ENCODE measurements at regions not wholly inside any gene's neighbourhood (a gene's known extent, or its start where the extent isn't known, plus 50 kb on each side); places are given as distances from the start of the nearest gene placed in this dataset.

DNA sequence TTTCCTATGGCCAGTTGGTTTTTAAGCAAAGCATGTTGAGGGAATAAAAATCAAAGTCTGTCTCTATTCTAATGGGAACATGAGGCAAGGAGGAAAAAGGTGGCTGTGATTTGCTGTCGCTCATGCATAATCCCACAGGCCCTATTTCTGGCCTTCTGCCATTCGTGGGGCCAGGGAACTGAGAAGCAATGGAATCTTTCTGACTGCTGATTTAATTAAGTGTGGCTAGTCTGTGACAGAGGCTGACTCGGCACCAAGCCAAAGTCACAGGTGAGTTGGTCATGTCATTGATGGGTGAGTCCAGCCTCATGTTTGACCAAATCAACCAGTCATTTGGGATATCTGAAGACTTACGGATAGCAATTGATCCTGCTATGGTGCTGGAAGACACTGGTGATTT, 429.3 kb upstream of the CADM1 start:
- no peaks in the 10 kb centered on the region for H3K9me2 ChIP-seq (ENCODE audit: insufficient read depth, low read length)
- no peaks in the 10 kb centered on the region for H4K20me1 ChIP-seq (ENCODE audit: insufficient read depth)
- H3K9ac ChIP-seq (ENCODE audit: low read length) = no peak overlapping the region
- no peak overlapping the region for H2AFZ ChIP-seq (ENCODE audit: low read depth, low read length)
- H3K27me3 ChIP-seq (ENCODE audit: insufficient read depth, low read depth, low read length) = no peaks in the 10 kb centered on the region
- TF ChIP-seq, protein P1, sequence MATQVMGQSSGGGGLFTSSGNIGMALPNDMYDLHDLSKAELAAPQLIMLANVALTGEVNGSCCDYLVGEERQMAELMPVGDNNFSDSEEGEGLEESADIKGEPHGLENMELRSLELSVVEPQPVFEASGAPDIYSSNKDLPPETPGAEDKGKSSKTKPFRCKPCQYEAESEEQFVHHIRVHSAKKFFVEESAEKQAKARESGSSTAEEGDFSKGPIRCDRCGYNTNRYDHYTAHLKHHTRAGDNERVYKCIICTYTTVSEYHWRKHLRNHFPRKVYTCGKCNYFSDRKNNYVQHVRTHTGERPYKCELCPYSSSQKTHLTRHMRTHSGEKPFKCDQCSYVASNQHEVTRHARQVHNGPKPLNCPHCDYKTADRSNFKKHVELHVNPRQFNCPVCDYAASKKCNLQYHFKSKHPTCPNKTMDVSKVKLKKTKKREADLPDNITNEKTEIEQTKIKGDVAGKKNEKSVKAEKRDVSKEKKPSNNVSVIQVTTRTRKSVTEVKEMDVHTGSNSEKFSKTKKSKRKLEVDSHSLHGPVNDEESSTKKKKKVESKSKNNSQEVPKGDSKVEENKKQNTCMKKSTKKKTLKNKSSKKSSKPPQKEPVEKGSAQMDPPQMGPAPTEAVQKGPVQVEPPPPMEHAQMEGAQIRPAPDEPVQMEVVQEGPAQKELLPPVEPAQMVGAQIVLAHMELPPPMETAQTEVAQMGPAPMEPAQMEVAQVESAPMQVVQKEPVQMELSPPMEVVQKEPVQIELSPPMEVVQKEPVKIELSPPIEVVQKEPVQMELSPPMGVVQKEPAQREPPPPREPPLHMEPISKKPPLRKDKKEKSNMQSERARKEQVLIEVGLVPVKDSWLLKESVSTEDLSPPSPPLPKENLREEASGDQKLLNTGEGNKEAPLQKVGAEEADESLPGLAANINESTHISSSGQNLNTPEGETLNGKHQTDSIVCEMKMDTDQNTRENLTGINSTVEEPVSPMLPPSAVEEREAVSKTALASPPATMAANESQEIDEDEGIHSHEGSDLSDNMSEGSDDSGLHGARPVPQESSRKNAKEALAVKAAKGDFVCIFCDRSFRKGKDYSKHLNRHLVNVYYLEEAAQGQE (IDR thresholded peaks at IDR 0.05; ENCODE audit: borderline replicate concordance) = no peak
- no peak for TF ChIP-seq POLR2AphosphoS5 (IDR thresholded peaks at IDR 0.05)
- TF ChIP-seq RAD21 (conservative IDR thresholded peaks at IDR 0.05) = no peak
- no peak for TF ChIP-seq EZH2 (IDR thresholded peaks at IDR 0.05; ENCODE audit: borderline replicate concordance, insufficient read depth, low read length, poor library complexity, severe bottlenecking)
- TF ChIP-seq, protein P2, sequence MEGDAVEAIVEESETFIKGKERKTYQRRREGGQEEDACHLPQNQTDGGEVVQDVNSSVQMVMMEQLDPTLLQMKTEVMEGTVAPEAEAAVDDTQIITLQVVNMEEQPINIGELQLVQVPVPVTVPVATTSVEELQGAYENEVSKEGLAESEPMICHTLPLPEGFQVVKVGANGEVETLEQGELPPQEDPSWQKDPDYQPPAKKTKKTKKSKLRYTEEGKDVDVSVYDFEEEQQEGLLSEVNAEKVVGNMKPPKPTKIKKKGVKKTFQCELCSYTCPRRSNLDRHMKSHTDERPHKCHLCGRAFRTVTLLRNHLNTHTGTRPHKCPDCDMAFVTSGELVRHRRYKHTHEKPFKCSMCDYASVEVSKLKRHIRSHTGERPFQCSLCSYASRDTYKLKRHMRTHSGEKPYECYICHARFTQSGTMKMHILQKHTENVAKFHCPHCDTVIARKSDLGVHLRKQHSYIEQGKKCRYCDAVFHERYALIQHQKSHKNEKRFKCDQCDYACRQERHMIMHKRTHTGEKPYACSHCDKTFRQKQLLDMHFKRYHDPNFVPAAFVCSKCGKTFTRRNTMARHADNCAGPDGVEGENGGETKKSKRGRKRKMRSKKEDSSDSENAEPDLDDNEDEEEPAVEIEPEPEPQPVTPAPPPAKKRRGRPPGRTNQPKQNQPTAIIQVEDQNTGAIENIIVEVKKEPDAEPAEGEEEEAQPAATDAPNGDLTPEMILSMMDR (IDR thresholded peaks at IDR 0.05; ENCODE audit: poor library complexity, severe bottlenecking) = no peak
- TF ChIP-seq SMC3 (conservative IDR thresholded peaks at IDR 0.05; ENCODE audit: poor library complexity) = no peak
- no peak for TF ChIP-seq TAF1 (IDR thresholded peaks at IDR 0.05; ENCODE audit: low read depth)
- no peak for TF ChIP-seq EP300 (conservative IDR thresholded peaks at IDR 0.05; ENCODE audit: poor library complexity, severe bottlenecking)
- TF ChIP-seq MXI1 (conservative IDR thresholded peaks at IDR 0.05; ENCODE audit: poor library complexity, severe bottlenecking) = no peak
- H3K4me2 ChIP-seq (ENCODE audit: low read length) = no peak overlapping the region
- H3K36me3 ChIP-seq (ENCODE audit: insufficient read depth, low read length) = no peaks in the 10 kb centered on the region
- no peaks in the 10 kb centered on the region for H3F3A ChIP-seq (ENCODE audit: insufficient read depth, low read length, poor library complexity, severe bottlenecking)
- no peak overlapping the region for H3K4me3 ChIP-seq (ENCODE audit: low read length)
- H3K79me2 ChIP-seq (replicated peaks; ENCODE audit: insufficient read depth, low read length) = no peaks in the 10 kb centered on the region
- no peaks in the 10 kb centered on the region for H3K9me3 ChIP-seq (ENCODE audit: low read length)
- no peak overlapping the region for H3K27ac ChIP-seq (ENCODE audit: low read length)

DNA sequence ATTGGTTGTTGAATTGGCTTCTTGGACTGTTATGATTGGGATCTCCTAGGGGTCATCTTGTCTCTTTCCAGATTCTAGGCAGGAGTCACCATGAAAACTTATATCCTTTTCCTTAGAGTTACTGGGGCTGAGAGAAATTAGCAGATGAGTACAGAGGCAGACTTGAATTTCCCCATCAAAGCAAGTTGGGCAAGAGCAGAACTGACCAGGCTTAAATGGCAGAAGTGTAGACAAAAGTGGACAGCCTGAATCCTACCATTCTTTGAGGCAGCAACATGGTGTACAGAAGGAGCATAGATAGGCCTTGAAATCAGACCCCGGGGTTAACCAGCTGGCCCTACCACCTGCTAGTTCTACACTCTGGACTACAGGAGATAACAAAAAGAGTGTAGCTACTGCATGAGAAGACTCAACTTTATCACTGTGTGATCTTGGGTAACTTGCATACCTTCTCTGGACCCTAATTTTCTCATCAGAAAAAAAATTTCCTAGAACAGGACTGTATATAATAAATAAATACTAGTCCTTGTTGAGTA, 427.4 kb upstream of the CADM1 start:
- H3K27me3 ChIP-seq (ENCODE audit: insufficient read depth, low read depth, low read length) = no peaks in the 10 kb centered on the region
- H3K4me3 ChIP-seq (ENCODE audit: low read length) = no peak overlapping the region
- no peaks in the 10 kb centered on the region for H3K9me3 ChIP-seq (ENCODE audit: low read length)
- no peaks in the 10 kb centered on the region for H3K9me2 ChIP-seq (ENCODE audit: insufficient read depth, low read length)
- no peaks in the 10 kb centered on the region for H3K79me2 ChIP-seq (replicated peaks; ENCODE audit: insufficient read depth, low read length)
- no peaks in the 10 kb centered on the region for H3F3A ChIP-seq (ENCODE audit: insufficient read depth, low read length, poor library complexity, severe bottlenecking)
- H4K20me1 ChIP-seq (ENCODE audit: insufficient read depth) = no peaks in the 10 kb centered on the region
- no peaks in the 10 kb centered on the region for H3K36me3 ChIP-seq (ENCODE audit: insufficient read depth, low read length)
- TF ChIP-seq SMC3 (conservative IDR thresholded peaks at IDR 0.05; ENCODE audit: poor library complexity) (no peak), EZH2 (IDR thresholded peaks at IDR 0.05; ENCODE audit: borderline replicate concordance, insufficient read depth, low read length, poor library complexity, severe bottlenecking) (no peak), EP300 (conservative IDR thresholded peaks at IDR 0.05; ENCODE audit: poor library complexity, severe bottlenecking) (no peak), RAD21 (conservative IDR thresholded peaks at IDR 0.05) (no peak), POLR2AphosphoS5 (IDR thresholded peaks at IDR 0.05) (no peak), TAF1 (IDR thresholded peaks at IDR 0.05; ENCODE audit: low read depth) (no peak), MXI1 (conservative IDR thresholded peaks at IDR 0.05; ENCODE audit: poor library complexity, severe bottlenecking) (no peak)
- TF ChIP-seq, protein P2 (IDR thresholded peaks at IDR 0.05; ENCODE audit: poor library complexity, severe bottlenecking) = no peak
- TF ChIP-seq, protein P1 (IDR thresholded peaks at IDR 0.05; ENCODE audit: borderline replicate concordance) = no peak
- no peak overlapping the region for H3K9ac ChIP-seq (ENCODE audit: low read length)
- H3K27ac ChIP-seq (ENCODE audit: low read length) = no peak overlapping the region
- H3K4me2 ChIP-seq (ENCODE audit: low read length) = no peak overlapping the region
- H2AFZ ChIP-seq (ENCODE audit: low read depth, low read length) = no peak overlapping the region

Data from neural cell (in vitro differentiated cells).